RWPE2 (cell line): ENCODE measurements at regions not wholly inside any gene's neighbourhood (a gene's known extent, or its start where the extent isn't known, plus 50 kb on each side); places are given as distances from the start of the nearest gene placed in this dataset.

Source experiments
- ATAC-seq: fragments of 200-7000 bp; cut with Tn5 transposase; 3 replicates; pipeline ENCODE4 v1.9.1; 2021; ENCODE audit warnings: low read depth
- DNase-seq: peaks from one replicate; pipeline ENCODE4 v3.0.0-alpha.2; 2020; ENCODE audit warnings: low spot score
- H3K27ac ChIP-seq: fragments of 450-650 bp; 2 replicates; pipeline ENCODE4 v1.5.1; 2017; ENCODE audit warnings: mild to moderate bottlenecking; ENCODE audit not compliant: poor library complexity, severe bottlenecking
- H3K27me3 ChIP-seq: fragments of 250-450 bp; sonication (Bioruptor Pico); 2 replicates; pipeline ENCODE4 v1.5.1; 2021; ENCODE audit warnings: mild to moderate bottlenecking, moderate library complexity; ENCODE audit not compliant: insufficient read depth, poor library complexity, severe bottlenecking
- H3K36me3 ChIP-seq: fragments of 250-450 bp; sonication (Bioruptor Pico); 2 replicates; pipeline ENCODE4 v1.5.1; 2020; ENCODE audit warnings: low read depth, mild to moderate bottlenecking, moderate library complexity
- H3K4me1 ChIP-seq: fragments of 250-450 bp; sonication (Bioruptor Pico); 2 replicates; pipeline ENCODE4 v1.5.1; 2021; ENCODE audit warnings: mild to moderate bottlenecking, moderate library complexity; ENCODE audit not compliant: insufficient read depth, poor library complexity, severe bottlenecking
- H3K4me3 ChIP-seq: fragments of 250-450 bp; sonication (Bioruptor Pico); 2 replicates; pipeline ENCODE4 v1.5.1; 2021; ENCODE audit warnings: mild to moderate bottlenecking, moderate library complexity; ENCODE audit not compliant: severe bottlenecking
- H3K9me3 ChIP-seq: fragments of 250-450 bp; sonication (Bioruptor Pico); 2 replicates; pipeline ENCODE4 v1.5.1; 2021; ENCODE audit warnings: mild to moderate bottlenecking, moderate library complexity; ENCODE audit not compliant: severe bottlenecking
- CTCF ChIP-seq: fragments of 450-650 bp; IDR thresholded peaks from one replicate; pipeline ENCODE4 v1.5.1; 2017; ENCODE audit warnings: mild to moderate bottlenecking, moderate library complexity; ENCODE audit not compliant: poor library complexity, severe bottlenecking

GRCh38 chr1:29859126-29859525, 622.8 kb downstream of the PTPRU start:
- Histone ChIP-seq H3K9me3 (peaks cover 4% of the 10 kb centered on the region), H3K27me3 (peaks cover 8% of the 10 kb centered on the region), H3K4me3 (no peak overlapping the region), H3K36me3 (no peaks in the 10 kb centered on the region), H3K4me1 (no peaks in the 10 kb centered on the region), H3K27ac (no peak overlapping the region)
- DNase-seq (no peak), ATAC-seq (no peak)
- no peak for TF ChIP-seq CTCF

GRCh38 chr1:29858646-29859045, 622.3 kb downstream of the PTPRU start:
- TF ChIP-seq CTCF = no peak
- Histone ChIP-seq H3K4me1 (no peaks in the 10 kb centered on the region), H3K9me3 (peaks cover 4% of the 10 kb centered on the region), H3K27ac (no peak overlapping the region), H3K4me3 (no peak overlapping the region), H3K27me3 (peaks cover 8% of the 10 kb centered on the region), H3K36me3 (no peaks in the 10 kb centered on the region)
- no peak for ATAC-seq
- DNase-seq = no peak

GRCh38 chr1:29856340-29857114, 620.2 kb downstream of the PTPRU start:
- H3K4me3 ChIP-seq = no peak overlapping the region
- no peak for TF ChIP-seq CTCF
- H3K27ac ChIP-seq = no peak overlapping the region
- H3K9me3 ChIP-seq = peaks cover 4% of the 10 kb centered on the region
- DNase-seq (no peak), ATAC-seq (no peak)
- peaks cover 8% of the 10 kb centered on the region for H3K27me3 ChIP-seq
- no peaks in the 10 kb centered on the region for H3K36me3 ChIP-seq
- no peaks in the 10 kb centered on the region for H3K4me1 ChIP-seq

GRCh38 chr1:29855561-29856160, 619.3 kb downstream of the PTPRU start:
- Histone ChIP-seq H3K36me3 (no peaks in the 10 kb centered on the region), H3K9me3 (peaks cover under 1% of the 10 kb centered on the region), H3K27me3 (peaks cover 8% of the 10 kb centered on the region), H3K4me3 (no peak overlapping the region), H3K27ac (no peak overlapping the region), H3K4me1 (no peaks in the 10 kb centered on the region)
- DNase-seq (no peak), ATAC-seq (no peak)
- no peak for TF ChIP-seq CTCF
